Esophagus muscularis mucosa (tissue), 4 donors: ENCODE measurements at regions not wholly inside any gene's neighbourhood (a gene's known extent, or its start where the extent isn't known, plus 50 kb on each side); places are given as distances from the start of the nearest gene placed in this dataset.

Experiments used
- DNase-seq: peaks from one replicate; pipeline ENCODE4 v3.0.0-alpha.2; 2017; ENCODE audit errors: extremely low spot score
- H3K27ac ChIP-seq, 4 donors: fragments of 200-600 bp; sonication (generic); replicated peaks in 1 of 4; 1 replicate in 3 of 4; 2 replicates in 1 of 4; pipeline ENCODE4 v1.5.1; 2016 to 2019; ENCODE audit warnings: mild to moderate bottlenecking in 1 of 4
- H3K27me3 ChIP-seq, 4 donors: fragments of 200-600 bp; sonication (generic); one replicate each; pipeline versions ENCODE4 v1.5.1 to v1.6.0; 2016 to 2019
- H3K36me3 ChIP-seq, 4 donors: fragments of 200-600 bp; sonication (generic); one replicate each; pipeline ENCODE4 v1.5.1; 2016 to 2019
- H3K4me1 ChIP-seq, 4 donors: fragments of 200-600 bp; sonication (generic); one replicate each; pipeline ENCODE4 v1.5.1; 2016 to 2019
- H3K4me3 ChIP-seq, 4 donors: fragments of 200-600 bp; sonication (generic); 1 replicate in 2 of 4; 2 replicates in 2 of 4; pipeline ENCODE4 v1.5.1; 2016 to 2019; ENCODE audit warnings: mild to moderate bottlenecking in 4 of 4, moderate library complexity in 1 of 4
- H3K9me3 ChIP-seq, 4 donors: fragments of 200-600 bp; sonication (generic); 1 replicate in 3 of 4; 2 replicates in 1 of 4; pipeline ENCODE4 v1.5.1; 2016 to 2019
- CTCF ChIP-seq, 3 experiments: fragments of 200-600 bp in 2 of 3; fragments of 450-650 bp in 1 of 3; sonication (generic) in 2 of 3; IDR thresholded peaks; one replicate each; pipeline ENCODE4 v1.5.1; 2017 to 2019; ENCODE audit warnings: antibody characterized with exemption in 3 of 3, mild to moderate bottlenecking in 2 of 3, moderate library complexity in 1 of 3
- EP300 ChIP-seq: sonication (generic); formaldehyde crosslinking; IDR thresholded peaks from one replicate; pipeline ENCODE4 v1.6.1; 2017; ENCODE audit warnings: antibody characterized with exemption
- POLR2A ChIP-seq: fragments of 450-650 bp; IDR thresholded peaks from one replicate; pipeline ENCODE4 v1.6.1; 2017; ENCODE audit warnings: antibody characterized with exemption, moderate library complexity, mild to moderate bottlenecking, low read depth
- POLR2AphosphoS5 ChIP-seq, 2 donors: sonication (generic); formaldehyde crosslinking; IDR thresholded peaks; one replicate each; pipeline ENCODE4 v1.6.1; 2017; ENCODE audit warnings: antibody characterized with exemption in 2 of 2
- WGBS: methylation state at CpG from one replicate; pipeline ENCODE4 v1.1.5; 2018; 5-methylcytosine and 5-hydroxymethylcytosine counted together
- intact Hi-C: fragments of 100-400 bp; cut with DNase I; formaldehyde crosslinking; loops from one replicate; pipeline ENCODE4 v1.15.1; 2023

GRCh38 chr5:166617507-166617906 is 1673.9 kb upstream of the WWC1 start:
- Histone ChIP-seq H3K4me1 (no peaks in the 10 kb centered on the region), H3K9me3 (no peaks in the 10 kb centered on the region), H3K36me3 (no peaks in the 10 kb centered on the region), H3K4me3 (no peak overlapping the region), H3K27ac (no peak overlapping the region), H3K27me3 (no peaks in the 10 kb centered on the region)
- intact Hi-C loops = no loop called here
- DNase-seq = no peak
- 80% methylated on average over 4 of the region's 4 CpGs for WGBS
- no peak for TF ChIP-seq CTCF (IDR thresholded peaks at IDR 0.05)
- no peak for TF ChIP-seq POLR2A
- TF ChIP-seq EP300 = no peak
- no peak for TF ChIP-seq POLR2AphosphoS5 (IDR thresholded peaks at IDR 0.05)

- H3K27ac ChIP-seq = no peak overlapping the region
- TF ChIP-seq EP300 (no peak), CTCF (IDR thresholded peaks at IDR 0.05) (no peak), POLR2A (no peak), POLR2AphosphoS5 (IDR thresholded peaks at IDR 0.05) (no peak)
- H3K27me3 ChIP-seq = no peaks in the 10 kb centered on the region
- 46% methylated on average over 5 of the region's 5 CpGs for WGBS
- H3K4me1 ChIP-seq = no peaks in the 10 kb centered on the region
- intact Hi-C loops = no loop called here
- no peaks in the 10 kb centered on the region for H3K9me3 ChIP-seq
- H3K4me3 ChIP-seq = no peak overlapping the region
- H3K36me3 ChIP-seq = no peaks in the 10 kb centered on the region
- DNase-seq = no peak
Measured at GRCh38 chr5:166618526-166618925, 1672.9 kb upstream of the WWC1 start.

GRCh38 chr5:166624573-166624972 is 1666.9 kb upstream of the WWC1 start:
- Histone ChIP-seq H3K27ac (no peak overlapping the region), H3K27me3 (no peaks in the 10 kb centered on the region), H3K9me3 (no peaks in the 10 kb centered on the region), H3K36me3 (no peaks in the 10 kb centered on the region), H3K4me1 (no peaks in the 10 kb centered on the region), H3K4me3 (no peak overlapping the region)
- intact Hi-C loops = no loop called here
- WGBS = 35% methylated on average over 3 of the region's 3 CpGs
- TF ChIP-seq POLR2A (no peak), POLR2AphosphoS5 (IDR thresholded peaks at IDR 0.05) (no peak), CTCF (IDR thresholded peaks at IDR 0.05) (no peak), EP300 (no peak)
- DNase-seq = no peak

- WGBS = 45% methylated on average over 6 of the region's 6 CpGs
- no peaks in the 10 kb centered on the region for H3K36me3 ChIP-seq
- H3K4me3 ChIP-seq = no peak overlapping the region
- DNase-seq = no peak
- H3K4me1 ChIP-seq = no peaks in the 10 kb centered on the region
- intact Hi-C loops = no loop called here
- H3K27ac ChIP-seq = no peak overlapping the region
- H3K9me3 ChIP-seq = no peaks in the 10 kb centered on the region
- no peaks in the 10 kb centered on the region for H3K27me3 ChIP-seq
- no peak for TF ChIP-seq POLR2A
- no peak for TF ChIP-seq EP300
- no peak for TF ChIP-seq CTCF (IDR thresholded peaks at IDR 0.05)
- TF ChIP-seq POLR2AphosphoS5 (IDR thresholded peaks at IDR 0.05) = no peak
Measured at GRCh38 chr5:166625210-166625865, 1666.1 kb upstream of the WWC1 start.

- intact Hi-C loops = no loop called here
- no peaks in the 10 kb centered on the region for H3K9me3 ChIP-seq
- TF ChIP-seq POLR2AphosphoS5 (IDR thresholded peaks at IDR 0.05) (no peak), EP300 (no peak), POLR2A (no peak), CTCF (IDR thresholded peaks at IDR 0.05) (no peak)
- no peak overlapping the region for H3K4me3 ChIP-seq
- 96% methylated on average over 1 of the region's 1 CpG for WGBS
- H3K4me1 ChIP-seq = no peaks in the 10 kb centered on the region
- H3K27ac ChIP-seq = no peak overlapping the region
- no peaks in the 10 kb centered on the region for H3K27me3 ChIP-seq
- no peak for DNase-seq
- H3K36me3 ChIP-seq = no peaks in the 10 kb centered on the region
Measured at GRCh38 chr5:166637295-166637694, 1654.2 kb upstream of the WWC1 start.
